ENCODE measurements at regions not wholly inside any gene's neighbourhood (a gene's known extent, or its start where the extent isn't known, plus 50 kb on each side); places are given as distances from the start of the nearest gene placed in this dataset.

GRCh38 chr14:84750763-84751554 is 779.0 kb upstream of the FLRT2 start:
- TF ChIP-seq REST (IDR thresholded peaks at IDR 0.05; ENCODE audit: insufficient read depth in 1 of 2, low read depth in 2 of 2, low read length in 2 of 2), result no peak
- TF ChIP-seq TAF1 (IDR thresholded peaks at IDR 0.05; ENCODE audit: borderline replicate concordance, insufficient read depth, low read length), result no peak
- TF ChIP-seq SIN3A (IDR thresholded peaks at IDR 0.05; ENCODE audit: borderline replicate concordance, insufficient read depth, low read length), result no peak
